GM23338 (cell line): ENCODE measurements at regions not wholly inside any gene's neighbourhood (a gene's known extent, or its start where the extent isn't known, plus 50 kb on each side); places are given as distances from the start of the nearest gene placed in this dataset.

Experiments used
- ATAC-seq: fragments of 200-7000 bp; cut with Tn5 transposase; 3 replicates; pipeline ENCODE4 v1.9.1; 2020
- DNase-seq: peaks from one replicate; pipeline ENCODE4 v3.0.0-alpha.2; 2015; ENCODE audit warnings: low spot score
- H2AFZ ChIP-seq: fragments of 200-600 bp; sonication (generic); 2 replicates; pipeline ENCODE4 v1.8.0; 2016; ENCODE audit warnings: antibody characterized with exemption, mild to moderate bottlenecking, moderate library complexity
- H3F3A ChIP-seq: fragments of 200-600 bp; sonication (generic); replicated peaks from 2 replicates; pipeline ENCODE4 v1.8.0; 2017; ENCODE audit warnings: antibody characterized with exemption, mixed run types, low read depth
- H3K27ac ChIP-seq: fragments of 200-600 bp; sonication (generic); 2 replicates; pipeline ENCODE4 v1.6.1; 2016; ENCODE audit warnings: low read depth
- H3K27me3 ChIP-seq: fragments of 200-600 bp; sonication (generic); 2 replicates; pipeline ENCODE4 v1.8.0; 2016; ENCODE audit warnings: mild to moderate bottlenecking, mixed run types, moderate library complexity; ENCODE audit not compliant: insufficient read depth
- H3K36me3 ChIP-seq: fragments of 200-600 bp; sonication (generic); 2 replicates; pipeline ENCODE4 v1.8.0; 2016; ENCODE audit warnings: mild to moderate bottlenecking; ENCODE audit not compliant: insufficient read depth
- H3K4me1 ChIP-seq: fragments of 200-600 bp; sonication (generic); 2 replicates; pipeline ENCODE4 v1.8.0; 2016; ENCODE audit warnings: mild to moderate bottlenecking, moderate library complexity; ENCODE audit not compliant: insufficient read depth
- H3K4me2 ChIP-seq: fragments of 200-600 bp; sonication (generic); 2 replicates; pipeline ENCODE4 v1.7.1; 2017; ENCODE audit warnings: mixed run types
- H3K4me3 ChIP-seq: fragments of 200-600 bp; sonication (generic); 2 replicates; pipeline ENCODE4 v1.6.1; 2016; ENCODE audit warnings: mixed run types
- H3K79me2 ChIP-seq: fragments of 200-600 bp; sonication (generic); replicated peaks from 2 replicates; pipeline ENCODE4 v1.8.0; 2017; ENCODE audit warnings: mild to moderate bottlenecking; ENCODE audit not compliant: insufficient read depth
- H3K9me2 ChIP-seq: fragments of 200-600 bp; sonication (generic); 2 replicates; pipeline ENCODE4 v1.8.0; 2017; ENCODE audit not compliant: insufficient read depth
- H4K20me1 ChIP-seq: fragments of 200-600 bp; sonication (generic); replicated peaks from 2 replicates; pipeline ENCODE4 v1.8.0; 2017; ENCODE audit warnings: mild to moderate bottlenecking; ENCODE audit not compliant: insufficient read depth
- H3K27ac Mint-ChIP-seq: 2 replicates; pipeline ENCODE4 v1.8.0; 2020; ENCODE audit warnings: inconsistent platforms, mild to moderate bottlenecking, moderate library complexity, mixed read lengths
- H3K27me3 Mint-ChIP-seq: 3 replicates; pipeline ENCODE4 v1.8.0; 2022; ENCODE audit warnings: low read depth, mild to moderate bottlenecking, moderate library complexity, mixed read lengths, inconsistent platforms; ENCODE audit not compliant: insufficient read depth, poor library complexity
- H3K36me3 Mint-ChIP-seq: 3 replicates; pipeline ENCODE4 v1.8.0; 2021; ENCODE audit warnings: low read depth, mild to moderate bottlenecking, inconsistent platforms, moderate library complexity, mixed read lengths
- H3K4me1 Mint-ChIP-seq: 3 replicates; pipeline ENCODE4 v1.8.0; 2020; ENCODE audit warnings: mild to moderate bottlenecking, inconsistent platforms, mixed read lengths
- H3K4me3 Mint-ChIP-seq: 3 replicates; pipeline ENCODE4 v1.8.0; 2021; ENCODE audit warnings: moderate library complexity, mild to moderate bottlenecking, inconsistent platforms, mixed read lengths
- H3K9me3 Mint-ChIP-seq: 3 replicates; pipeline ENCODE4 v1.8.0; 2020; ENCODE audit warnings: moderate library complexity, mild to moderate bottlenecking, inconsistent platforms, mixed read lengths
- CREB1 ChIP-seq: fragments of 250-450 bp; sonication (Bioruptor Pico); IDR thresholded peaks from 2 replicates; pipeline ENCODE4 v1.5.0; 2020; ENCODE audit warnings: low read depth, mild to moderate bottlenecking, moderate library complexity
- EZH2 ChIP-seq: fragments of 200-600 bp; sonication (generic); IDR thresholded peaks from one replicate; pipeline ENCODE4 v1.8.0; 2017; ENCODE audit warnings: antibody characterized with exemption, mild to moderate bottlenecking, low read depth; ENCODE audit not compliant: unreplicated experiment
- EZH2phosphoT487 ChIP-seq: fragments of 200-600 bp; sonication (generic); IDR thresholded peaks from one replicate; pipeline ENCODE4 v1.8.1; 2018; ENCODE audit warnings: antibody characterized with exemption; ENCODE audit not compliant: unreplicated experiment
- JUNB ChIP-seq: IDR thresholded peaks from one replicate; pipeline ENCODE4 v1.6.1; 2016; ENCODE audit warnings: antibody characterized with exemption; ENCODE audit not compliant: unreplicated experiment
- NANOG ChIP-seq: IDR thresholded peaks from 2 replicates; pipeline ENCODE4 v1.6.1; 2016; ENCODE audit warnings: antibody characterized with exemption, borderline replicate concordance
- POLR2AphosphoS5 ChIP-seq: IDR thresholded peaks from 2 replicates; pipeline ENCODE4 v1.6.1; 2016; ENCODE audit warnings: antibody characterized with exemption, low read depth
- REST ChIP-seq: IDR thresholded peaks from one replicate; pipeline ENCODE4 v1.6.1; 2018; ENCODE audit warnings: antibody characterized with exemption; ENCODE audit not compliant: unreplicated experiment
- STAT1 ChIP-seq: IDR thresholded peaks from one replicate; pipeline ENCODE4 v1.6.1; 2016; ENCODE audit warnings: antibody characterized with exemption; ENCODE audit not compliant: unreplicated experiment
- ZNF114 ChIP-seq: fragments of 250-450 bp; sonication (Bioruptor Pico); IDR thresholded peaks from 2 replicates; pipeline ENCODE4 v1.5.0; 2020; ENCODE audit warnings: mild to moderate bottlenecking, moderate library complexity
- ZNF331 ChIP-seq: fragments of 250-450 bp; sonication (Bioruptor Pico); IDR thresholded peaks from 2 replicates; pipeline ENCODE4 v1.5.0; 2020; ENCODE audit warnings: low read depth, mild to moderate bottlenecking, moderate library complexity
- TF ChIP-seq, protein P1 (sequence below): IDR thresholded peaks from 2 replicates; pipeline ENCODE4 v1.6.1; 2016; ENCODE audit warnings: antibody characterized with exemption
- TF ChIP-seq, protein P2 (sequence below), 2 experiments: fragments of 200-600 bp in 1 of 2; sonication (generic) in 1 of 2; conservative IDR thresholded peaks; 2 replicates each; pipeline versions ENCODE4 v1.5.1 to v1.6.1; 2016 to 2017; ENCODE audit warnings: antibody characterized with exemption in 2 of 2, low read depth in 2 of 2, mild to moderate bottlenecking in 2 of 2, moderate library complexity in 1 of 2
- TF ChIP-seq, protein P3 (sequence below): fragments of 250-450 bp; sonication (Bioruptor Pico); IDR thresholded peaks from 2 replicates; pipeline ENCODE4 v1.5.0; 2020; ENCODE audit warnings: mild to moderate bottlenecking, moderate library complexity

DNA sequence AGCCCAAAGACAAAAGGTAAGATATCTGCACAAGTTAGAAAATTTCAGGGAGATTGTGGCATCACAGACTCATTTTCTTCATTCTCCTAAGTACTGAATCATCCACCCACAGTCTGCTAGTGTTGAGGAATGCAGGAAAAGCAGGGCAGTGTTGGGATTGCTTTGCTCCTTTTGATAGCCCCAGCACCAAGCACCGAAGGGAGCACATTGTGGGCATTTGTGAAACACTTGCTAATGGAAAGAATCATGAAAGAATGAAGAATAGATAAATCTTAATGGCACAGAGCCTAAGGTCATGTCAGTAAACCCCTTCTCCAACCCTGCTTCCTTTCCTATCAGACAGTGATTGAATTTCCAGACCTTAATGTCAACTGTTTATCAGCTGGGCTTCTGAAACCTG is 103.1 kb upstream of the GPRIN3 start:
- Histone ChIP-seq H3K4me3 (no peak overlapping the region), H2AFZ (peak overlapping the region; percentile 24; the same call in 1 of the 2 replicates), H3K36me3 (no peaks in the 10 kb centered on the region), H3K79me2 (no peaks in the 10 kb centered on the region), H3K27ac (no peak overlapping the region), H3F3A (no peaks in the 10 kb centered on the region), H4K20me1 (no peaks in the 10 kb centered on the region), H3K9me2 (no peaks in the 10 kb centered on the region), H3K4me1 (no peaks in the 10 kb centered on the region), H3K4me2 (no peak overlapping the region), H3K27me3 (no peaks in the 10 kb centered on the region)
- H3K9me3 Mint-ChIP-seq: no peaks in the 10 kb centered on the region
- no peaks in the 10 kb centered on the region for H3K27me3 Mint-ChIP-seq
- H3K4me1 Mint-ChIP-seq: peaks cover 6% of the 10 kb centered on the region
- TF ChIP-seq ZNF114 (CRISPR knock-in tag) (no peak), ZNF331 (CRISPR knock-in tag) (no peak), CREB1 (CRISPR knock-in tag) (no peak), EZH2 (no peak), REST (no peak), NANOG (no peak), EZH2phosphoT487 (no peak), POLR2AphosphoS5 (no peak), JUNB (no peak), STAT1 (no peak)
- TF ChIP-seq, protein P1, sequence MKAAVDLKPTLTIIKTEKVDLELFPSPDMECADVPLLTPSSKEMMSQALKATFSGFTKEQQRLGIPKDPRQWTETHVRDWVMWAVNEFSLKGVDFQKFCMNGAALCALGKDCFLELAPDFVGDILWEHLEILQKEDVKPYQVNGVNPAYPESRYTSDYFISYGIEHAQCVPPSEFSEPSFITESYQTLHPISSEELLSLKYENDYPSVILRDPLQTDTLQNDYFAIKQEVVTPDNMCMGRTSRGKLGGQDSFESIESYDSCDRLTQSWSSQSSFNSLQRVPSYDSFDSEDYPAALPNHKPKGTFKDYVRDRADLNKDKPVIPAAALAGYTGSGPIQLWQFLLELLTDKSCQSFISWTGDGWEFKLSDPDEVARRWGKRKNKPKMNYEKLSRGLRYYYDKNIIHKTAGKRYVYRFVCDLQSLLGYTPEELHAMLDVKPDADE: no peak
- TF ChIP-seq, protein P2, sequence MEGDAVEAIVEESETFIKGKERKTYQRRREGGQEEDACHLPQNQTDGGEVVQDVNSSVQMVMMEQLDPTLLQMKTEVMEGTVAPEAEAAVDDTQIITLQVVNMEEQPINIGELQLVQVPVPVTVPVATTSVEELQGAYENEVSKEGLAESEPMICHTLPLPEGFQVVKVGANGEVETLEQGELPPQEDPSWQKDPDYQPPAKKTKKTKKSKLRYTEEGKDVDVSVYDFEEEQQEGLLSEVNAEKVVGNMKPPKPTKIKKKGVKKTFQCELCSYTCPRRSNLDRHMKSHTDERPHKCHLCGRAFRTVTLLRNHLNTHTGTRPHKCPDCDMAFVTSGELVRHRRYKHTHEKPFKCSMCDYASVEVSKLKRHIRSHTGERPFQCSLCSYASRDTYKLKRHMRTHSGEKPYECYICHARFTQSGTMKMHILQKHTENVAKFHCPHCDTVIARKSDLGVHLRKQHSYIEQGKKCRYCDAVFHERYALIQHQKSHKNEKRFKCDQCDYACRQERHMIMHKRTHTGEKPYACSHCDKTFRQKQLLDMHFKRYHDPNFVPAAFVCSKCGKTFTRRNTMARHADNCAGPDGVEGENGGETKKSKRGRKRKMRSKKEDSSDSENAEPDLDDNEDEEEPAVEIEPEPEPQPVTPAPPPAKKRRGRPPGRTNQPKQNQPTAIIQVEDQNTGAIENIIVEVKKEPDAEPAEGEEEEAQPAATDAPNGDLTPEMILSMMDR (conservative IDR thresholded peaks at IDR 0.05; ENCODE audit: low read depth in 2 of 2): no peak
- TF ChIP-seq, protein P3, sequence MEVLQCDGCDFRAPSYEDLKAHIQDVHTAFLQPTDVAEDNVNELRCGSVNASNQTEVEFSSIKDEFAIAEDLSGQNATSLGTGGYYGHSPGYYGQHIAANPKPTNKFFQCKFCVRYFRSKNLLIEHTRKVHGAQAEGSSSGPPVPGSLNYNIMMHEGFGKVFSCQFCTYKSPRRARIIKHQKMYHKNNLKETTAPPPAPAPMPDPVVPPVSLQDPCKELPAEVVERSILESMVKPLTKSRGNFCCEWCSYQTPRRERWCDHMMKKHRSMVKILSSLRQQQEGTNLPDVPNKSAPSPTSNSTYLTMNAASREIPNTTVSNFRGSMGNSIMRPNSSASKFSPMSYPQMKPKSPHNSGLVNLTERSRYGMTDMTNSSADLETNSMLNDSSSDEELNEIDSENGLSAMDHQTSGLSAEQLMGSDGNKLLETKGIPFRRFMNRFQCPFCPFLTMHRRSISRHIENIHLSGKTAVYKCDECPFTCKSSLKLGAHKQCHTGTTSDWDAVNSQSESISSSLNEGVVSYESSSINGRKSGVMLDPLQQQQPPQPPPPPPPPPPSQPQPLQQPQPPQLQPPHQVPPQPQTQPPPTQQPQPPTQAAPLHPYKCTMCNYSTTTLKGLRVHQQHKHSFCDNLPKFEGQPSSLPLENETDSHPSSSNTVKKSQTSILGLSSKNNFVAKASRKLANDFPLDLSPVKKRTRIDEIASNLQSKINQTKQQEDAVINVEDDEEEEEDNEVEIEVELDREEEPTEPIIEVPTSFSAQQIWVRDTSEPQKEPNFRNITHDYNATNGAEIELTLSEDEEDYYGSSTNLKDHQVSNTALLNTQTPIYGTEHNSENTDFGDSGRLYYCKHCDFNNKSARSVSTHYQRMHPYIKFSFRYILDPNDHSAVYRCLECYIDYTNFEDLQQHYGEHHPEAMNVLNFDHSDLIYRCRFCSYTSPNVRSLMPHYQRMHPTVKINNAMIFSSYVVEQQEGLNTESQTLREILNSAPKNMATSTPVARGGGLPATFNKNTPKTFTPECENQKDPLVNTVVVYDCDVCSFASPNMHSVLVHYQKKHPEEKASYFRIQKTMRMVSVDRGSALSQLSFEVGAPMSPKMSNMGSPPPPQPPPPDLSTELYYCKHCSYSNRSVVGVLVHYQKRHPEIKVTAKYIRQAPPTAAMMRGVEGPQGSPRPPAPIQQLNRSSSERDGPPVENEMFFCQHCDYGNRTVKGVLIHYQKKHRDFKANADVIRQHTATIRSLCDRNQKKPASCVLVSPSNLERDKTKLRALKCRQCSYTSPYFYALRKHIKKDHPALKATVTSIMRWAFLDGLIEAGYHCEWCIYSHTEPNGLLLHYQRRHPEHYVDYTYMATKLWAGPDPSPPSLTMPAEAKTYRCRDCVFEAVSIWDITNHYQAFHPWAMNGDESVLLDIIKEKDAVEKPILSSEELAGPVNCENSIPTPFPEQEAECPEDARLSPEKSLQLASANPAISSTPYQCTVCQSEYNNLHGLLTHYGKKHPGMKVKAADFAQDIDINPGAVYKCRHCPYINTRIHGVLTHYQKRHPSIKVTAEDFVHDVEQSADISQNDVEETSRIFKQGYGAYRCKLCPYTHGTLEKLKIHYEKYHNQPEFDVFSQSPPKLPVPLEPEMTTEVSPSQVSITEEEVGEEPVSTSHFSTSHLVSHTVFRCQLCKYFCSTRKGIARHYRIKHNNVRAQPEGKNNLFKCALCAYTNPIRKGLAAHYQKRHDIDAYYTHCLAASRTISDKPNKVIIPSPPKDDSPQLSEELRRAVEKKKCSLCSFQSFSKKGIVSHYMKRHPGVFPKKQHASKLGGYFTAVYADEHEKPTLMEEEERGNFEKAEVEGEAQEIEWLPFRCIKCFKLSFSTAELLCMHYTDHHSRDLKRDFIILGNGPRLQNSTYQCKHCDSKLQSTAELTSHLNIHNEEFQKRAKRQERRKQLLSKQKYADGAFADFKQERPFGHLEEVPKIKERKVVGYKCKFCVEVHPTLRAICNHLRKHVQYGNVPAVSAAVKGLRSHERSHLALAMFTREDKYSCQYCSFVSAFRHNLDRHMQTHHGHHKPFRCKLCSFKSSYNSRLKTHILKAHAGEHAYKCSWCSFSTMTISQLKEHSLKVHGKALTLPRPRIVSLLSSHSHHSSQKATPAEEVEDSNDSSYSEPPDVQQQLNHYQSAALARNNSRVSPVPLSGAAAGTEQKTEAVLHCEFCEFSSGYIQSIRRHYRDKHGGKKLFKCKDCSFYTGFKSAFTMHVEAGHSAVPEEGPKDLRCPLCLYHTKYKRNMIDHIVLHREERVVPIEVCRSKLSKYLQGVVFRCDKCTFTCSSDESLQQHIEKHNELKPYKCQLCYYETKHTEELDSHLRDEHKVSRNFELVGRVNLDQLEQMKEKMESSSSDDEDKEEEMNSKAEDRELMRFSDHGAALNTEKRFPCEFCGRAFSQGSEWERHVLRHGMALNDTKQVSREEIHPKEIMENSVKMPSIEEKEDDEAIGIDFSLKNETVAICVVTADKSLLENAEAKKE (CRISPR knock-in tag): no peak
- no peaks in the 10 kb centered on the region for H3K36me3 Mint-ChIP-seq
- H3K27ac Mint-ChIP-seq: no peak overlapping the region
- H3K4me3 Mint-ChIP-seq: no peak overlapping the region
- ATAC-seq: peak; percentile 75
- peak; percentile 8 for DNase-seq
